Esophagus squamous epithelium (tissue), 5 donors: ENCODE measurements at regions not wholly inside any gene's neighbourhood (a gene's known extent, or its start where the extent isn't known, plus 50 kb on each side); places are given as distances from the start of the nearest gene placed in this dataset.

Experiments
- DNase-seq: peaks from one replicate; lab custom pipeline; 2025; lab: John Stamatoyannopoulos, UW
- H3K27ac ChIP-seq, 4 donors: fragments of 200-600 bp; sonication (generic); one replicate each; pipeline ENCODE4 v1.5.1; 2016 to 2019; ENCODE audit warnings: mild to moderate bottlenecking in 1 of 4
- H3K27me3 ChIP-seq, 4 donors: fragments of 200-600 bp; sonication (generic); 1 replicate in 3 of 4; 2 replicates in 1 of 4; pipeline versions ENCODE4 v1.5.1 to v1.6.0; 2017 to 2021; ENCODE audit warnings: antibody characterized with exemption in 1 of 4
- H3K36me3 ChIP-seq, 3 donors: fragments of 200-600 bp; sonication (generic); one replicate each; pipeline ENCODE4 v1.5.1; 2016 to 2019
- H3K4me1 ChIP-seq, 3 donors: fragments of 200-600 bp; sonication (generic); one replicate each; pipeline ENCODE4 v1.5.1; 2017 to 2019
- H3K4me3 ChIP-seq, 4 donors: fragments of 200-600 bp; sonication (generic); 1 replicate in 3 of 4; 2 replicates in 1 of 4; pipeline ENCODE4 v1.5.1; 2016 to 2019; ENCODE audit warnings: mild to moderate bottlenecking in 2 of 4, moderate library complexity in 1 of 4
- H3K9me3 ChIP-seq, 3 donors: fragments of 200-600 bp; sonication (generic); one replicate each; pipeline ENCODE4 v1.5.1; 2016 to 2019
- CTCF ChIP-seq, 6 experiments: fragments of 450-650 bp in 4 of 6; fragments of 200-600 bp in 2 of 6; sonication (generic) in 2 of 6; IDR thresholded peaks; one replicate each; pipeline ENCODE4 v1.5.1; 2016 to 2019; ENCODE audit warnings: antibody characterized with exemption in 6 of 6, mild to moderate bottlenecking in 4 of 6, moderate library complexity in 4 of 6
- POLR2A ChIP-seq, 4 donors: fragments of 450-650 bp; IDR thresholded peaks; one replicate each; pipeline ENCODE4 v1.6.1; 2017; ENCODE audit warnings: antibody characterized with exemption in 4 of 4, mild to moderate bottlenecking in 4 of 4, moderate library complexity in 3 of 4
- WGBS, 2 donors: methylation state at CpG; one replicate each; pipeline ENCODE4 v1.1.5; 2018; 5-methylcytosine and 5-hydroxymethylcytosine counted together
- intact Hi-C: fragments of 100-400 bp; cut with DNase I; formaldehyde crosslinking; loops from one replicate; pipeline ENCODE4 v1.15.0; 2022
- donor health status: DM: yes; HTN: yes; CAD: no.

DNA sequence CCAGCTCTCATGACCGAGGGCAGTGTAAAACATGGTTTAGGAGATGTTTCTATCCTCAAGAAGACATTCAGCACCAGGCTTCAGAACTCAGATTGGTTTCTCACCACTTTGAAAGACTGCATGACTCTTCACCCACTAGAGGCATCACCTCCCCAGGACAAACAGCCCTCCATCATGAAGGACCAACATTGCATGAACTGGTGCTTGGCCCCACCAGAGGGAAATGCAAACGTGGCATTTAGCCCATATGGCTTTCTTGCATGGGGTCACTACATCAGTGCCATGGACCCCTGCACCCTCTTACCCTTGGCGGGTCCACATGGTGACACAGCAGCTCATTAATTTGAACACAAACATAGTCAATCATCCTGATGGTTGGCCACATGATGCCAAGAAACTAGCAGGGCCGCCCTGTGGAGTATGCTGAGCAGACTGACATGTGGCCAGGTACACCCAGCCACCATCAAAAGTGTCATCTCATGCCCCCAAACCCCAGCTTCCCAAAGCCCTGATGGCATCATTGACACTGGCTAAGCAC, 129.5 kb upstream of the FSTL4 start:
- no peaks in the 10 kb centered on the region for H3K9me3 ChIP-seq
- H3K27me3 ChIP-seq: peaks cover 0 to 3% (median 0%) of the 10 kb centered on the region in 4 donors
- WGBS, 2 donors: 67 to 81% methylated on average over 2 to 4 of the region's 4 CpGs
- H3K4me3 ChIP-seq: no peak overlapping the region
- no peak for DNase-seq
- no peak for TF ChIP-seq CTCF (IDR thresholded peaks at IDR 0.05)
- TF ChIP-seq POLR2A (IDR thresholded peaks at IDR 0.05): no peak
- H3K36me3 ChIP-seq: no peaks in the 10 kb centered on the region
- intact Hi-C loops: no loop called here
- H3K4me1 ChIP-seq: no peaks in the 10 kb centered on the region
- no peak overlapping the region for H3K27ac ChIP-seq

DNA sequence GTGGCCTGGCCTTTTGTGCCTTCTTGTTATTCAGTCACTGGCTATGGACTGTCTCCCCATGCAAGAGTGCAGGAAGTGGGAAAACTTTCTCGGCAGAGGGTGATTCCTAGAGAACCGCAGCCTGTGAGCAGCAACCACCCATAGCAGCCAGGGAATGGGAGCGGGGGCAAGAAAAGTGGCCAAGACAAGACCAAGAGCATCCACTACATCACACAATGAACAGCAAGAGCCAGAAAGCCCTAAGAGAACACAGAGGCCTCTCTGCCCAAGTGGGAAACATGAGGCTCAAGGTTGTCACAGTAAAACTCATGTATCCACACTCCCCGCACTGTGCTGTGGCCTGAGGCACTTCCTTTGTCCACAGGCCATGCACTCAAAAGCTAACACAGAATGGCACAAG, 129.1 kb upstream of the FSTL4 start:
- Histone ChIP-seq H3K36me3 (no peaks in the 10 kb centered on the region), H3K9me3 (no peaks in the 10 kb centered on the region), H3K4me3 (no peak overlapping the region), H3K4me1 (no peaks in the 10 kb centered on the region), H3K27me3 (no peaks in the 10 kb centered on the region), H3K27ac (no peak overlapping the region)
- intact Hi-C loops: no loop called here
- WGBS, 2 donors: 94% methylated on average over 3 to 4 of the region's 4 CpGs
- no peak for DNase-seq
- TF ChIP-seq CTCF (IDR thresholded peaks at IDR 0.05): no peak
- no peak for TF ChIP-seq POLR2A (IDR thresholded peaks at IDR 0.05)

DNA sequence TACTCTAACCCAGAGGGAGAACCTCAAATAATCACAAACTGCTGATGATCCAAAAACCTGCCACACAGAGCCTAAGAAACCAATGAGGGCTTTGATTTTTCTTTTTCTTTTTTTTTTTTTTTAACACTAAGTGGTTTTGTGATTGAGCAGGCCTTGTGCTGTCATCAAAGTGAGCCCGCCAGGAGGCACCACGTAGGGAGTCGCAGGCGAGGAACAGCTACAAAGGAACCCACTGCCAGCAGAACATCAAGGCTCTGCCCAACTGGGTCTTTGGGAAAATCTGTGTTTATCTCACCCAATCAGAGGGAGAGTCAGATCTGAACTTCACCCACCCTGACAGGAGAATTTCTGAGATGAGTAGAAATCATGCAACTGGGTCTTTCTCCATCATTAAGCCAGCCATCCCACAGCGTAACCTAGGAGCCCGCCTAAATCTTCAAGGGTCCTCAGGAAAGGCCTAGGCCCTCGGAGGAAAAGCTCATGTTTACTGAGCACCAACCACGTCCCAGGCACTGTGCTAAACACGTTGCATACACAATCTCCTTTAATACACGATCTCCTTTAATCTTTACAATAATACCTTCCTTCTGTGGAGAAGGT, 126.9 kb upstream of the FSTL4 start:
- Histone ChIP-seq H3K27ac (no peak overlapping the region), H3K27me3 (no peaks in the 10 kb centered on the region), H3K9me3 (no peaks in the 10 kb centered on the region), H3K4me1 (peaks cover 0 to 4% (median 0%) of the 10 kb centered on the region in 3 donors), H3K4me3 (no peak overlapping the region), H3K36me3 (no peaks in the 10 kb centered on the region)
- no peak for TF ChIP-seq POLR2A (IDR thresholded peaks at IDR 0.05)
- 80 to 90% methylated on average over 9 of the region's 10 CpGs for WGBS, 2 donors
- intact Hi-C loops: no loop called here
- no peak for DNase-seq

DNA sequence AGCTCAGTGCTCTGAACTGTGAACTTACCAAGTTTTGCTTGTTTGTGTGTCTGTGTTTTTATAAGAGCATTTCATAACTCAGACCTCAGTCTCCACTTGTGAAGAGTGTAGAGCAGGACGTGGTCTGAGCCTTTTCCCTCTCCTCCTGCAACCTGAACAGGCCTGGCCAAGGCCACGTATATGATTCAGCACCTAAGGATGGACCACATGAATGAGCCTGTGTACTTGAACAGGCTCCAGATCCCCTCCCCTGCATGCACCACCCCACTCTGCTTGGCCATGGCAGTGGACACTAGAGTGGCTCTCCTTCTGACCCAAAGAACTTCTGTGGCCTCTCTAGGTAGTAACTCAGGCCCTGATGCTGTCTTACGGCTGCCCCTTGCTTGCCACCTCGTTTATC, 125.9 kb upstream of the FSTL4 start:
- intact Hi-C loops: no loop called here
- Histone ChIP-seq H3K27ac (no peak overlapping the region), H3K9me3 (no peaks in the 10 kb centered on the region), H3K27me3 (no peaks in the 10 kb centered on the region), H3K4me1 (peaks cover 0 to 4% (median 0%) of the 10 kb centered on the region in 3 donors), H3K4me3 (no peak overlapping the region), H3K36me3 (no peaks in the 10 kb centered on the region)
- DNase-seq: no peak
- TF ChIP-seq CTCF (IDR thresholded peaks at IDR 0.05) (no peak), POLR2A (IDR thresholded peaks at IDR 0.05) (no peak)
- WGBS, 2 donors: 21 to 54% methylated on average over 2 to 3 of the region's 4 CpGs

DNA sequence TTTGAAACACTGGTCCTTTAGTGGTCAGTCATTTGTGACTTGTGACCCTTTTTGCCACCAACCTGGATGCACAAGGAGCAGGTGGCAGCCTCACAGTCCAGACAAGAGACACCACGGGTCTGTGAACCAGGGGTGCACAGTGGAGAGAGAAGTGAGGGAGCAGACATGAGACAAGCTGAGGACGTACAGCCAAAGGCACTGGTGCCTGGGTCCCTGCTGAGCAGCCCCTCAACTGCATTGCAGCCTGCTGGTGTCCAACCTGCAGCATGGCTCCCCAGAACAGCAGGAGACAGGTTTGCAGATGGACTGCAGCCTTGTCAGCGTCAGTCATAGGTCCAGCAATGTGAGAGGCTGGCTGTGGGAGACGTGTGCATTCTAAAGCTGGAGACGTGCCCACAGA, 124.2 kb upstream of the FSTL4 start:
- WGBS, 2 donors: 55 to 60% methylated on average over 5 of the region's 5 CpGs
- DNase-seq: no peak
- intact Hi-C loops: no loop called here

More for the DNA sequence above, 124.2 kb upstream of the FSTL4 start:
- Histone ChIP-seq H3K4me3 (no peak overlapping the region), H3K27me3 (no peaks in the 10 kb centered on the region), H3K9me3 (no peaks in the 10 kb centered on the region), H3K27ac (no peak overlapping the region), H3K36me3 (no peaks in the 10 kb centered on the region), H3K4me1 (peaks cover 0 to 4% (median 0%) of the 10 kb centered on the region in 3 donors)
- TF ChIP-seq POLR2A (IDR thresholded peaks at IDR 0.05): no peak
- no peak for TF ChIP-seq CTCF (IDR thresholded peaks at IDR 0.05)
